A549 (cell line): ENCODE measurements at regions not wholly inside any gene's neighbourhood (a gene's known extent, or its start where the extent isn't known, plus 50 kb on each side); places are given as distances from the start of the nearest gene placed in this dataset.
A peak's percentile ranks its signal among the peaks of the same experiment; 100 is the strongest.

Source experiments
- ATAC-seq, 2 experiments: fragments of 200-7000 bp in 1 of 2; fragments of >200 bp in 1 of 2; cut with Nextera tagmentation in 1 of 2; cut with Tn5 transposase in 1 of 2; 3 replicates each; pipeline versions ENCODE4 v1.8.0 to v1.9.1; 2018 to 2020; ENCODE audit warnings: mild to moderate bottlenecking in 1 of 2, moderate library complexity in 1 of 2
- CTCF ChIA-PET: fragments of 300-600 bp; sonication (Branson Sonifier 250); formaldehyde crosslinking; extraction: SDS; loops from one replicate; lab custom pipeline; 2021; ENCODE audit warnings: antibody characterized with exemption, inconsistent platforms; lab: Yijun Ruan, JAX
- POLR2A ChIA-PET: fragments of 350-600 bp; formaldehyde crosslinking; extraction: SDS; loops from one replicate; lab custom pipeline; 2021; ENCODE audit warnings: antibody characterized with exemption, inconsistent platforms; lab: Yijun Ruan, JAX
- DNase-seq, 2 experiments: peaks; one replicate each; pipeline versions ENCODE4 v3.0.0 to v3.0.0-alpha.2; 2011 to 2016; ENCODE audit warnings: low read depth in 1 of 2, low spot score in 1 of 2
- FAIRE-seq: peaks from 2 replicates; lab custom pipeline; 2011; peaks lifted over from hg19 to GRCh38; lab: Jason Lieb, UNC
- H3K27ac ChIP-seq, 2 experiments: fragments of >200 bp; sonication (Bioruptor Twin); formaldehyde crosslinking; 3 replicates each; pipeline ENCODE4 v1.5.1; 2016 to 2017
- H3K4me1 ChIP-seq: fragments of >200 bp; sonication (Bioruptor Twin); formaldehyde crosslinking; 3 replicates; pipeline ENCODE4 v1.6.1; 2016
- H3K4me2 ChIP-seq: fragments of >200 bp; sonication (Bioruptor Twin); formaldehyde crosslinking; 3 replicates; pipeline ENCODE4 v1.6.1; 2016
- H3K4me3 ChIP-seq: fragments of >200 bp; sonication (Bioruptor Twin); formaldehyde crosslinking; 3 replicates; pipeline ENCODE4 v1.5.1; 2016
- H3K9me3 ChIP-seq: fragments of >200 bp; sonication (Bioruptor Twin); formaldehyde crosslinking; 3 replicates; pipeline ENCODE4 v1.6.1; 2016
- BHLHE40 ChIP-seq: IDR thresholded peaks from 2 replicates; pipeline ENCODE4 v1.6.1; 2012; ENCODE audit warnings: low read depth, low read length, inconsistent platforms
- CBX2 ChIP-seq: fragments of 200-600 bp; sonication (generic); IDR thresholded peaks from 2 replicates; pipeline ENCODE4 v1.6.1; 2016; ENCODE audit warnings: low read depth, mild to moderate bottlenecking, borderline replicate concordance
- CBX8 ChIP-seq: fragments of 200-600 bp; sonication (generic); IDR thresholded peaks from 2 replicates; pipeline ENCODE4 v1.6.1; 2016
- FOSL2 ChIP-seq, 2 experiments: fragments of 450-650 bp in 1 of 2; fragments of >200 bp in 1 of 2; sonication (Bioruptor Twin) in 1 of 2; formaldehyde crosslinking; IDR thresholded peaks; 2 replicates each; pipeline versions ENCODE4 v1.5.0 to v1.6.1; 2016 to 2020; ENCODE audit warnings: mild to moderate bottlenecking in 1 of 2, moderate library complexity in 1 of 2
- FOXS1 ChIP-seq: fragments of 250-450 bp; sonication (Bioruptor Pico); IDR thresholded peaks from 2 replicates; pipeline ENCODE4 v1.5.0; 2020; ENCODE audit warnings: mild to moderate bottlenecking, moderate library complexity
- GATA3 ChIP-seq: IDR thresholded peaks from 2 replicates; pipeline ENCODE4 v1.6.1; 2012; ENCODE audit warnings: borderline replicate concordance
- HDAC2 ChIP-seq: fragments of 200-600 bp; sonication (generic); IDR thresholded peaks from 2 replicates; pipeline ENCODE4 v1.6.1; 2016
- HOXB13 ChIP-seq: fragments of 250-450 bp; sonication (Bioruptor Pico); IDR thresholded peaks from 2 replicates; pipeline ENCODE4 v1.5.0; 2020; ENCODE audit warnings: low read depth, mild to moderate bottlenecking, moderate library complexity
- JUNB ChIP-seq: fragments of >200 bp; sonication (Bioruptor Twin); formaldehyde crosslinking; IDR thresholded peaks from 2 replicates; pipeline ENCODE4 v1.6.1; 2016
- RCOR1 ChIP-seq: fragments of 150-350 bp; IDR thresholded peaks from 2 replicates; pipeline ENCODE4 v1.6.1; 2014; ENCODE audit warnings: antibody characterized with exemption, low read length, low read depth
- RNF2 ChIP-seq: fragments of 200-600 bp; sonication (generic); IDR thresholded peaks from 2 replicates; pipeline ENCODE4 v1.6.1; 2016; ENCODE audit warnings: low read depth, mild to moderate bottlenecking, antibody characterized with exemption, moderate library complexity, borderline replicate concordance
- TFCP2L1 ChIP-seq: fragments of 250-450 bp; sonication (Bioruptor Pico); IDR thresholded peaks from 2 replicates; pipeline ENCODE4 v1.5.0; 2021; ENCODE audit warnings: mild to moderate bottlenecking
- TP53 ChIP-seq: fragments of 250-450 bp; sonication (Bioruptor Pico); IDR thresholded peaks from 2 replicates; pipeline ENCODE4 v1.5.0; 2021; ENCODE audit warnings: mild to moderate bottlenecking, moderate library complexity
- USF2 ChIP-seq: fragments of 450-650 bp; IDR thresholded peaks from 2 replicates; pipeline ENCODE4 v1.6.1; 2014; ENCODE audit warnings: antibody characterized with exemption
- ZC3H11A ChIP-seq: fragments of 450-650 bp; IDR thresholded peaks from 2 replicates; pipeline ENCODE4 v1.6.1; 2014; ENCODE audit warnings: antibody characterized with exemption, mild to moderate bottlenecking
- ZNF302 ChIP-seq: fragments of 250-450 bp; sonication (Bioruptor Pico); IDR thresholded peaks from 2 replicates; pipeline ENCODE4 v1.9.0; 2021; ENCODE audit warnings: inconsistent platforms, mild to moderate bottlenecking, moderate library complexity
- whole genome bisulfite sequencing: methylation state at CpG from one replicate; pipeline ENCODE4 v1.1.6; 2017; ENCODE audit errors: missing lambda C conversion rate; 5-methylcytosine and 5-hydroxymethylcytosine counted together
- TF ChIP-seq, protein P1 (sequence below): fragments of 200-600 bp; sonication (generic); IDR thresholded peaks from 2 replicates; pipeline ENCODE4 v1.6.1; 2016; ENCODE audit warnings: antibody characterized with exemption, mild to moderate bottlenecking, moderate library complexity
- TF ChIP-seq, protein P2 (sequence below): IDR thresholded peaks from 2 replicates; pipeline ENCODE4 v1.6.1; 2012
- TF ChIP-seq, protein P3 (sequence below): fragments of 150-350 bp; IDR thresholded peaks from 2 replicates; pipeline ENCODE4 v1.6.1; 2014; ENCODE audit warnings: low read depth, mild to moderate bottlenecking, low read length
- TF ChIP-seq, protein P4 (sequence below): IDR thresholded peaks from 2 replicates; pipeline ENCODE4 v1.6.1; 2012

DNA sequence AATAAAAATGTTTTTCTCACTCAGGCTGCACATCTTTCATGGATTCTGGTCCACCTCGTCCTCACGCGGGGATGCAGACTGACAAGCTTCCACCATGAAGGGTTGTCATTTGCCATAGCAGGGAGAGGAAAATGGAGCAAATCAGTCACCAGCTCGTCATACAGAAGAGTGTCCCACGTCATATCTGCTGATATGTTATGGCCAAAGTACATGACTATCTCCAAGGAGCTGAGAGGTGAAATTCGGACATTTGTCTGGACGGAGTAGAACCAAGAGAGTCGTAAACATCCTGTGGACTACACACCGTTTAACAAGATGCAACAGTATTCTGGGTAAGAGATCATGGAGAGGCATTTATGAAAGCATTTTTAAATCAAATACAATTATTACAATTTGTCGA lies 75.3 kb upstream of the MYOCD start:
- no peak overlapping the region for H3K27ac ChIP-seq
- 90% methylated on average over 10 of the region's 10 CpGs for WGBS
- DNase-seq (no peak), ATAC-seq (no peak; a peak in 1 of 6 replicates)
- no peak overlapping the region for H3K4me2 ChIP-seq
- TF ChIP-seq, protein P1, sequence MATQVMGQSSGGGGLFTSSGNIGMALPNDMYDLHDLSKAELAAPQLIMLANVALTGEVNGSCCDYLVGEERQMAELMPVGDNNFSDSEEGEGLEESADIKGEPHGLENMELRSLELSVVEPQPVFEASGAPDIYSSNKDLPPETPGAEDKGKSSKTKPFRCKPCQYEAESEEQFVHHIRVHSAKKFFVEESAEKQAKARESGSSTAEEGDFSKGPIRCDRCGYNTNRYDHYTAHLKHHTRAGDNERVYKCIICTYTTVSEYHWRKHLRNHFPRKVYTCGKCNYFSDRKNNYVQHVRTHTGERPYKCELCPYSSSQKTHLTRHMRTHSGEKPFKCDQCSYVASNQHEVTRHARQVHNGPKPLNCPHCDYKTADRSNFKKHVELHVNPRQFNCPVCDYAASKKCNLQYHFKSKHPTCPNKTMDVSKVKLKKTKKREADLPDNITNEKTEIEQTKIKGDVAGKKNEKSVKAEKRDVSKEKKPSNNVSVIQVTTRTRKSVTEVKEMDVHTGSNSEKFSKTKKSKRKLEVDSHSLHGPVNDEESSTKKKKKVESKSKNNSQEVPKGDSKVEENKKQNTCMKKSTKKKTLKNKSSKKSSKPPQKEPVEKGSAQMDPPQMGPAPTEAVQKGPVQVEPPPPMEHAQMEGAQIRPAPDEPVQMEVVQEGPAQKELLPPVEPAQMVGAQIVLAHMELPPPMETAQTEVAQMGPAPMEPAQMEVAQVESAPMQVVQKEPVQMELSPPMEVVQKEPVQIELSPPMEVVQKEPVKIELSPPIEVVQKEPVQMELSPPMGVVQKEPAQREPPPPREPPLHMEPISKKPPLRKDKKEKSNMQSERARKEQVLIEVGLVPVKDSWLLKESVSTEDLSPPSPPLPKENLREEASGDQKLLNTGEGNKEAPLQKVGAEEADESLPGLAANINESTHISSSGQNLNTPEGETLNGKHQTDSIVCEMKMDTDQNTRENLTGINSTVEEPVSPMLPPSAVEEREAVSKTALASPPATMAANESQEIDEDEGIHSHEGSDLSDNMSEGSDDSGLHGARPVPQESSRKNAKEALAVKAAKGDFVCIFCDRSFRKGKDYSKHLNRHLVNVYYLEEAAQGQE, result no peak
- TF ChIP-seq USF2 (no peak), ZNF302 (CRISPR knock-in tag) (no peak), TP53 (no peak), CBX2 (no peak), RCOR1 (no peak), JUNB (no peak), ZC3H11A (no peak), FOSL2 (IDR thresholded peaks at IDR 0.05) (no peak), FOSL2 (CRISPR knock-in tag; IDR thresholded peaks at IDR 0.05) (no peak), FOXS1 (no peak), HOXB13 (CRISPR knock-in tag) (no peak), GATA3 (no peak), TFCP2L1 (CRISPR knock-in tag) (no peak), CBX8 (no peak), HDAC2 (no peak), BHLHE40 (no peak)
- TF ChIP-seq, protein P2, sequence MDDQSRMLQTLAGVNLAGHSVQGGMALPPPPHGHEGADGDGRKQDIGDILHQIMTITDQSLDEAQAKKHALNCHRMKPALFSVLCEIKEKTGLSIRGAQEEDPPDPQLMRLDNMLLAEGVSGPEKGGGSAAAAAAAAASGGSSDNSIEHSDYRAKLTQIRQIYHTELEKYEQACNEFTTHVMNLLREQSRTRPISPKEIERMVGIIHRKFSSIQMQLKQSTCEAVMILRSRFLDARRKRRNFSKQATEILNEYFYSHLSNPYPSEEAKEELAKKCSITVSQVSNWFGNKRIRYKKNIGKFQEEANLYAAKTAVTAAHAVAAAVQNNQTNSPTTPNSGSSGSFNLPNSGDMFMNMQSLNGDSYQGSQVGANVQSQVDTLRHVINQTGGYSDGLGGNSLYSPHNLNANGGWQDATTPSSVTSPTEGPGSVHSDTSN, result no peak
- TF ChIP-seq, protein P3, sequence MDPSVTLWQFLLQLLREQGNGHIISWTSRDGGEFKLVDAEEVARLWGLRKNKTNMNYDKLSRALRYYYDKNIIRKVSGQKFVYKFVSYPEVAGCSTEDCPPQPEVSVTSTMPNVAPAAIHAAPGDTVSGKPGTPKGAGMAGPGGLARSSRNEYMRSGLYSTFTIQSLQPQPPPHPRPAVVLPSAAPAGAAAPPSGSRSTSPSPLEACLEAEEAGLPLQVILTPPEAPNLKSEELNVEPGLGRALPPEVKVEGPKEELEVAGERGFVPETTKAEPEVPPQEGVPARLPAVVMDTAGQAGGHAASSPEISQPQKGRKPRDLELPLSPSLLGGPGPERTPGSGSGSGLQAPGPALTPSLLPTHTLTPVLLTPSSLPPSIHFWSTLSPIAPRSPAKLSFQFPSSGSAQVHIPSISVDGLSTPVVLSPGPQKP, result no peak
- TF ChIP-seq, protein P4, sequence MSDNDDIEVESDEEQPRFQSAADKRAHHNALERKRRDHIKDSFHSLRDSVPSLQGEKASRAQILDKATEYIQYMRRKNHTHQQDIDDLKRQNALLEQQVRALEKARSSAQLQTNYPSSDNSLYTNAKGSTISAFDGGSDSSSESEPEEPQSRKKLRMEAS, result no peak
- TF ChIP-seq, all 56 proteins: peak for 0
- Histone ChIP-seq H3K9me3 (no peaks in the 10 kb centered on the region), H3K4me3 (no peak overlapping the region), H3K4me1 (peaks cover 15% of the 10 kb centered on the region)
- ChIA-PET CTCF (interaction anchor here (1.4 to 2.1 kb wide), 2 partner anchors 45 to 75 kb away, joined by 5 read pairs; partner anchors contain the start of gene MYOCD), POLR2A (no interaction called here)
- FAIRE-seq, result peak; percentile 63

GRCh38 chr17:12591021-12591735 lies 74.5 kb upstream of the MYOCD start:
- H3K4me3 ChIP-seq, result no peak overlapping the region
- peaks cover 15% of the 10 kb centered on the region for H3K4me1 ChIP-seq
- peak; percentile 56 to 92; a peak in 5 of 6 replicates for ATAC-seq
- no peaks in the 10 kb centered on the region for H3K9me3 ChIP-seq
- WGBS, result 50% methylated on average over 7 of the region's 7 CpGs
- TF ChIP-seq RNF2 (no peak), GATA3 (0 out of 2 replicates have a peak, but pooled peaks have one; percentile 30)
- TF ChIP-seq, all 56 proteins: peak for 1
- Histone ChIP-seq H3K4me2 (peak overlapping the region; percentile 64), H3K27ac (peak overlapping the region; percentile 23 to 61; a peak in 5 of 6 replicates)
- DNase-seq, result peak in 1 of 2 experiments; percentile 68
- POLR2A ChIA-PET, result interaction anchor here (0.7 kb wide), 1 partner anchor 24 kb away, joined by 6 read pairs; no protein-coding TSS in a partner anchor
- FAIRE-seq, result no peak
- CTCF ChIA-PET, result interaction anchor here (0.6 to 2.1 kb wide), 2 partner anchors 65 to 74 kb away, joined by 3 to 5 read pairs; partner anchors contain the start of gene MYOCD
